Amniotic epithelial cell (primary cell): ENCODE measurements at regions not wholly inside any gene's neighbourhood (a gene's known extent, or its start where the extent isn't known, plus 50 kb on each side); places are given as distances from the start of the nearest gene placed in this dataset.
"Not testable (repeated sequence)": the region's sequence is repeated elsewhere in the genome, so short reads cannot be mapped to it uniquely, and the experiment has no call there.

Source experiments
- DNase-seq: peaks from one replicate; pipeline ENCODE4 v3.0.0-alpha.2; 2010; ENCODE audit warnings: low read depth

GRCh38 chr2:91521944-91522343 lies 2830.5 kb downstream of the RPIA start:
- DNase-seq = not testable (repeated sequence)

GRCh38 chr2:91522877-91523276 lies 2831.4 kb downstream of the RPIA start:
- DNase-seq = not testable (repeated sequence)

GRCh38 chr2:91523751-91524150 lies 2832.3 kb downstream of the RPIA start:
- DNase-seq = not testable (repeated sequence)

- DNase-seq = not testable (repeated sequence)
Measured at GRCh38 chr2:91525587-91525986, 2834.1 kb downstream of the RPIA start.

GRCh38 chr2:91526083-91526482 lies 2834.6 kb downstream of the RPIA start:
- not testable (repeated sequence) for DNase-seq

GRCh38 chr2:91527056-91527455 lies 2835.6 kb downstream of the RPIA start:
- DNase-seq = not testable (repeated sequence)

- not testable (repeated sequence) for DNase-seq
Measured at GRCh38 chr2:91527491-91528031, 2836.1 kb downstream of the RPIA start.

- DNase-seq = not testable (repeated sequence)
Measured at GRCh38 chr2:91528361-91528760, 2836.9 kb downstream of the RPIA start.

GRCh38 chr2:91536109-91536508 lies 2844.6 kb downstream of the RPIA start:
- DNase-seq = not testable (repeated sequence)

- DNase-seq = not testable (repeated sequence)
Measured at GRCh38 chr2:91536549-91537263, 2845.2 kb downstream of the RPIA start.

- not testable (repeated sequence) for DNase-seq
Measured at GRCh38 chr2:91549316-91549715, 2857.8 kb downstream of the RPIA start.

GRCh38 chr2:91558234-91558633 lies 2866.8 kb downstream of the RPIA start:
- not testable (repeated sequence) for DNase-seq

GRCh38 chr2:91559269-91559668 lies 2867.8 kb downstream of the RPIA start:
- DNase-seq = not testable (repeated sequence)

- DNase-seq = not testable (repeated sequence)
Measured at GRCh38 chr2:91559886-91560614, 2868.6 kb downstream of the RPIA start.

GRCh38 chr2:91562184-91562583 lies 2870.7 kb downstream of the RPIA start:
- not testable (repeated sequence) for DNase-seq

GRCh38 chr2:91564700-91565099 lies 2873.2 kb downstream of the RPIA start:
- not testable (repeated sequence) for DNase-seq

GRCh38 chr2:91565689-91566430 lies 2874.4 kb downstream of the RPIA start:
- DNase-seq = not testable (repeated sequence)

- not testable (repeated sequence) for DNase-seq
Measured at GRCh38 chr2:91566611-91567010, 2875.1 kb downstream of the RPIA start.

GRCh38 chr2:91567546-91568335 lies 2876.3 kb downstream of the RPIA start:
- DNase-seq = not testable (repeated sequence)

GRCh38 chr2:91568391-91569338 lies 2877.2 kb downstream of the RPIA start:
- DNase-seq = not testable (repeated sequence)
